Mucosa of descending colon (tissue), 3 donors: ENCODE measurements at regions not wholly inside any gene's neighbourhood (a gene's known extent, or its start where the extent isn't known, plus 50 kb on each side); places are given as distances from the start of the nearest gene placed in this dataset.

ENCODE experiments used
- ATAC-seq: fragments of 200-7000 bp; cut with Tn5 transposase; one replicate; pipeline ENCODE4 v1.9.1; 2020; ENCODE audit warnings: mild to moderate bottlenecking, moderate library complexity
- DNase-seq, 3 donors: peaks; one replicate each; pipeline ENCODE4 v3.0.0-alpha.2; 2020
- H3K36me3 ChIP-seq: fragments of 200-600 bp; one replicate; pipeline ENCODE4 v1.8.0; 2021; ENCODE audit warnings: low read depth, mild to moderate bottlenecking
- H3K4me1 ChIP-seq: fragments of 200-600 bp; one replicate; pipeline ENCODE4 v1.8.0; 2021; ENCODE audit warnings: low read depth, mild to moderate bottlenecking
- H3K4me3 ChIP-seq: fragments of 200-600 bp; one replicate; pipeline ENCODE4 v1.8.0; 2021; ENCODE audit warnings: mild to moderate bottlenecking
- H3K9me3 ChIP-seq: fragments of 200-600 bp; one replicate; pipeline ENCODE4 v1.8.0; 2021; ENCODE audit warnings: mild to moderate bottlenecking
- CTCF ChIP-seq: fragments of 200-600 bp; IDR thresholded peaks from one replicate; pipeline ENCODE4 v1.8.0; 2022; ENCODE audit warnings: antibody characterized with exemption, mild to moderate bottlenecking
- intact Hi-C, 2 donors: fragments of 100-400 bp; cut with DNase I in 1 of 2; cut with micrococcal nuclease in 1 of 2; formaldehyde crosslinking; loops; one replicate each; pipeline versions ENCODE4 v1.11.0 to v1.11.1; 2022; cut with DNase I, micrococcal nuclease
- donor health status: DM: no; HTN: no; CAD: no; lungs with moderate emphysema.
- donor health status: DM: no; HTN: no; CAD: no.
- donor health status: DM: no; HTN: yes; CAD: no.

DNA sequence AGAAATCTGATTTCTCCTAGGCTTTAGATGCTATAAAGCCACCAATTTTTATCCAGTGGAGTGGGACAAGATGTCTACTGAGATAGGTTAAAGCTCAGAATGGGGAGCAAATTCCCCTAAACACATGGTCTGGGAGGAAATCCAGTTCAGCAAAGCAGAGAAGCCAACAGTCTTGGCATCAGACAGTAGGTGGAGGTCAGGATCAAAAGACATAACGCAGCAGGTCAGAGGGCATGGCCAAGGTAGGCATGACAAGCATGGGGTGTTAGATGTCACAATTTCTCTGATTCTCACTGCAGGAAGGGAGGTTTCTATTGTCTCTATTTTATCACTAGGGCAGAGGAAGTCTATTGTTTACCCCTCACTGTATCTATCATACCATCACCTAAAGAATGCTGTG lies 288.2 kb downstream of the ACTL7B start:
- H3K4me3 ChIP-seq = no peak overlapping the region
- TF ChIP-seq CTCF = no peak
- no peak for ATAC-seq
- intact Hi-C loops = loop anchor here in 1 of 2 donors (5.0 kb wide), 1 partner anchor 1085 kb away; no protein-coding TSS in a partner anchor
- no peaks in the 10 kb centered on the region for H3K36me3 ChIP-seq
- DNase-seq = no peak
- no peaks in the 10 kb centered on the region for H3K4me1 ChIP-seq
- no peaks in the 10 kb centered on the region for H3K9me3 ChIP-seq

GRCh38 chr9:108565651-108566378 lies 290.0 kb downstream of the ACTL7B start:
- intact Hi-C loops = loop anchor here in 1 of 2 donors (5.0 kb wide), 1 partner anchor 1084 kb away; no protein-coding TSS in a partner anchor
- peak in 2 of 3 donors; percentile 40 to 80 for DNase-seq
- Histone ChIP-seq H3K4me1 (no peaks in the 10 kb centered on the region), H3K4me3 (no peak overlapping the region), H3K36me3 (no peaks in the 10 kb centered on the region), H3K9me3 (no peaks in the 10 kb centered on the region)
- TF ChIP-seq CTCF = peak; percentile 76
- peak; percentile 96 for ATAC-seq

- intact Hi-C loops = no loop called here
- DNase-seq (no peak), ATAC-seq (no peak)
- no peak overlapping the region for H3K4me3 ChIP-seq
- no peak for TF ChIP-seq CTCF
- H3K4me1 ChIP-seq = no peaks in the 10 kb centered on the region
- no peaks in the 10 kb centered on the region for H3K9me3 ChIP-seq
- no peaks in the 10 kb centered on the region for H3K36me3 ChIP-seq
These were observed 293.6 kb downstream of the ACTL7B start for GRCh38 chr9:108562176-108562575.

- ATAC-seq (no peak), DNase-seq (no peak)
- H3K4me1 ChIP-seq = no peaks in the 10 kb centered on the region
- H3K4me3 ChIP-seq = no peak overlapping the region
- no peaks in the 10 kb centered on the region for H3K9me3 ChIP-seq
- TF ChIP-seq CTCF = no peak
- no peaks in the 10 kb centered on the region for H3K36me3 ChIP-seq
- intact Hi-C loops = no loop called here
These were observed 296.4 kb downstream of the ACTL7B start for GRCh38 chr9:108559432-108559831.

- ATAC-seq = no peak
- no peaks in the 10 kb centered on the region for H3K9me3 ChIP-seq
- intact Hi-C loops = no loop called here
- no peak overlapping the region for H3K4me3 ChIP-seq
- no peak for TF ChIP-seq CTCF
- H3K4me1 ChIP-seq = no peaks in the 10 kb centered on the region
- no peaks in the 10 kb centered on the region for H3K36me3 ChIP-seq
- no peak for DNase-seq
These were observed 301.0 kb downstream of the ACTL7B start for GRCh38 chr9:108554831-108555230.
